ENCODE measurements at regions not wholly inside any gene's neighbourhood (a gene's known extent, or its start where the extent isn't known, plus 50 kb on each side); places are given as distances from the start of the nearest gene placed in this dataset.

DNA sequence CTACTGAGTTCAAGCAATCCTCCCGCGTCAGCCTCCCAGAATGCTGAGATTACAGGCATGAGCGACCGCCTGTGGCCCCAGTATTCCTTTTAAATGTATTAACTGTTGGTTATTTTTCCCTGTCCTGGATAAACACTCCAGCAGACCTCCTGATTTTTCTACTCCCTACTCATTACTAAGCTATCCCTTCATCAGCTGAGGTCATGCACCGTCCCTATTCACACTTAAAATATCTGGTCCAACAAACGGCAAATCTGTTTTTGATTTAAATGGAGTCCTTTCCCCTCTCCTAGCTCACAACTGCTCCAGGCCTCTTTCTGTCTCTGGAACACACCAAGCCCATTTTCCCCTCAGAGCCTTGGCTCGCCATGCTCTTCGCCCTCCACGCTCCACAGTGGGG lies 1003.3 kb upstream of the TMEM132C start:
- no peak for DNase-seq

- DNase-seq = no peak
Observed at GRCh38 chr12:127267128-127267527, 999.8 kb upstream of the TMEM132C start.

DNA sequence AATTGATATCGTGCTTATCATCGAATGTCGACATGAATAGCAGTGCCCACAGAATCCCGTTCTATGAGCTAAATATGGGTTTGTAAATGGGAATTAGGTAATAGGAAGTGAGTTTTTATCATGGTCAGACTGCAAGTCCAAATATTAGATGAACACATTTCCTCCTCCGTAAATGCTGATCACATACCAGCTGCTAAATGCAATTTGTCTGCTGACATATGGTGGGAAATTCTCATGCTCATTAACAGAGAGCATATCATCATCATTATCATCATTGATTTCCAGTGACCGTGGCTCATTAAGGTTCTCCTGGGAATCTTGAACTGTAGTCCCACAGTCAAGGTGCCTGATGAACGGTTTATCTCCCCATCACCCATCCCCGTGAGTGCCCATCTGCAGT lies 998.8 kb upstream of the TMEM132C start:
- DNase-seq = no peak

DNA sequence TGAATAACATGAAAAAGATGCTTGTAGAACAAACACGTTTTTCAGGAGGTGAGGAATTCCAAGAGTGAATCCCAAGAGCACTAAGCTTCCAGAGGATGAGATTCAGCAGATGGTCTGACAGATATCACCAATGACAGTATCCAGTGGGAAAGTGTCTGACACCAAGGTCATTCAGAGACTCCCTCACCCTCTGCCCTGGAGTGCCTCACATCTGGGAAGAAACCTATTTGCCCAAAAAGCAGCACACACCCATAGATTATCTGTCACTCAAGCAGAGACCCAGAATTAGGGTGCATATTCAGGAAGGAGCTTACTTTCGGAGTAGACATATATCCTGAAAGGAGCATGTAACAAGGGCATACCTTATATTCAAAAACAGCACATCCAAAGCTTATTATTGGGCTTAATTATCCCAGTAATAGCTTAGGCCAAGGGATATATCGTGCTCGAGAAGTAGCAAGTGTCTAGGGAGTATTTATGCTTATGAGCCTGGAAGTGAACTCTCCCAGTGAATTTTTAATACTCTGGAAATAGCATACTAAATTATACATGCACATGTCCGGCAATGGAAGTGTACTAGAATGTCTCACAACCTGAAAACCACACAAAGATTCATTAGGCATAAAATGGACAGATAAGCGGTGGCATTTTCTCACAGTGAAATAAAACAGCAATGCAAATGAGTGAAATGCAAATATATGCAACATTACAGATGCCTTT lies 998.1 kb upstream of the TMEM132C start:
- DNase-seq = no peak

GRCh38 chr12:127270193-127270592 lies 996.8 kb upstream of the TMEM132C start:
- no peak for DNase-seq

DNA sequence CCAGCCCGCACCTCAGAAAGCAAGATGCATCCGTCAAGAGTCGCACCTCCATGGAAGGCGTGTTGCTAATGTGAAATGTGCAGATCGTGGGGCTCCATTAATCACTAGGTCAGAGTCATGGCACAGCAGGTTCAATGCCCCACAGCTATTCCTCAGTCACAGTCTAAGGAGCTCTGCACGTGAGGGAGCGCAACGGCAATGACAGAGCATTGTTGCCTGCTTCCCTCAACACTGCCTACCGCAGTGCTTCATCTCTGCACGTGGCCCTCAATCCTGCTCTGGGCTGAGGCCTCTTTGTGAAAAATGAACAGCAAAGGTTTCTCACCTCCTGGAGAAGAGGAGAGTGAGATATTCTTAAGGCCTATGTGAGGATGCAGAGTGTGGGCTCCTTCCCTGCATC lies 995.2 kb upstream of the TMEM132C start:
- no peak for DNase-seq

GRCh38 chr12:127272864-127273263 lies 994.1 kb upstream of the TMEM132C start:
- DNase-seq = no peak

GRCh38 chr12:127273626-127274025 lies 993.3 kb upstream of the TMEM132C start:
- DNase-seq = no peak

- no peak for DNase-seq
Observed at GRCh38 chr12:127275416-127275815, 991.6 kb upstream of the TMEM132C start.

- no peak for DNase-seq
Observed at GRCh38 chr12:127277882-127278281, 989.1 kb upstream of the TMEM132C start.

GRCh38 chr12:127278351-127278750 lies 988.6 kb upstream of the TMEM132C start:
- no peak for DNase-seq

- peak; percentile 65 for DNase-seq
Observed at GRCh38 chr12:127280393-127281275, 986.3 kb upstream of the TMEM132C start.

- DNase-seq = no peak
Observed at GRCh38 chr12:127282786-127283565, 984.0 kb upstream of the TMEM132C start.

- DNase-seq = no peak
Observed at GRCh38 chr12:127284021-127284420, 982.9 kb upstream of the TMEM132C start.

- DNase-seq = no peak
Observed at GRCh38 chr12:127284870-127285431, 982.0 kb upstream of the TMEM132C start.

DNA sequence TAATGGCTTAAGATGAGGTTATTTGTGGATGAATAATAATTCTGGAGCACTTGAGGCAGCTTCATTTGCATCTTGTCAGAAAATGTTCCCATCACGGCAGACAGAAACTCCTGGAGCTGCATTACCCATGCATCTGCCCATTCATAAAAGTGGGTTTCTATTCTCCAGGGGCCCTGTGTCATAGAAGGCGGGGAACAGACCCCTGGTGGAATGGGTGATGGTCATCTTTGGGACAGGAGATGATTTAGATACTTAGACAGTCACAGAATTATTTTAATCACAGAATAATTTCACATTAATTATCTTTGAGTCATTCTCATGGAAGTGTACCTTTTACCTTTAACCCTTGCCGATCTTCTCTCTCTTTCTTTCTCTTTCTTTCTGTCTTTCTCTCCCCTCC lies 980.7 kb upstream of the TMEM132C start:
- DNase-seq = no peak

GRCh38 chr12:127287256-127287655 lies 979.7 kb upstream of the TMEM132C start:
- no peak for DNase-seq

DNA sequence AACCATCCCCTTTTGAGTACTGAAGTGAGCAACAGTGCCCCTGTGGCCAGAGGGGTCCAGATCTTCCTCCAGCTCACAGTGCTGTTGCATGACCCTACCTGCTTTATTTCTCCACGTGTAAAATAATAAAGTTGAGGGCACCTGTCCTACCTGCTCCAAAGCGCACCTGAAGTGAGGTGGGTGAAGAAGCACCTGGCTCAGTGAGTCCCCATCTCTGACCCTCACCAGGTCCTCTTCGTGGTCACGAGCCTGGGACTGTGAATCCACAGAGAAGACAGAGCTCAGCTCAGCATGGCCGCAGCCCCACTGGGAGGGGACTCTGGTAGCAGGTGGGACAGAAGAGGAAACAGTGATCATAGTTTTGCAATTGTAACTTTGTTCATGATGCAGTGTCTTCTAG lies 976.7 kb upstream of the TMEM132C start:
- no peak for DNase-seq

DNA sequence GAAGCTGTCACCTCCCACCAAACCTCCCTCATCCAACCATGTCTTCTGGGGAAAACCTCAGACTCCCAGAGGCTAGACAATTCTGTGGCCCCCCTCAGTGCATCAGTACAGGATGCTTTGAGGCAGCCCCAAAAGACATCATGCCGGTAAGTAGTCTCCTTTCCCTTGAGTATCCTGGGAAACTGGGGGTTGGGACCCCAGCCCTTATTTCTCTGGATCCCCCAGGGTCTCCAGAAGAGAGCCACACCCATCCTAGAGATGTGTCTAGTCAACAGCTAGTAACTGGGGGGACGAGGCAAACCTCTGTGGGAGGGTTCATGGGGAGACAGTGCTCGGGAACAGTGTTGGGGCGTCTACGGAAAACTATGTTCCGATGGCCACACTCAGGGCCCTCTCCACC lies 974.2 kb upstream of the TMEM132C start:
- no peak for DNase-seq

DNA sequence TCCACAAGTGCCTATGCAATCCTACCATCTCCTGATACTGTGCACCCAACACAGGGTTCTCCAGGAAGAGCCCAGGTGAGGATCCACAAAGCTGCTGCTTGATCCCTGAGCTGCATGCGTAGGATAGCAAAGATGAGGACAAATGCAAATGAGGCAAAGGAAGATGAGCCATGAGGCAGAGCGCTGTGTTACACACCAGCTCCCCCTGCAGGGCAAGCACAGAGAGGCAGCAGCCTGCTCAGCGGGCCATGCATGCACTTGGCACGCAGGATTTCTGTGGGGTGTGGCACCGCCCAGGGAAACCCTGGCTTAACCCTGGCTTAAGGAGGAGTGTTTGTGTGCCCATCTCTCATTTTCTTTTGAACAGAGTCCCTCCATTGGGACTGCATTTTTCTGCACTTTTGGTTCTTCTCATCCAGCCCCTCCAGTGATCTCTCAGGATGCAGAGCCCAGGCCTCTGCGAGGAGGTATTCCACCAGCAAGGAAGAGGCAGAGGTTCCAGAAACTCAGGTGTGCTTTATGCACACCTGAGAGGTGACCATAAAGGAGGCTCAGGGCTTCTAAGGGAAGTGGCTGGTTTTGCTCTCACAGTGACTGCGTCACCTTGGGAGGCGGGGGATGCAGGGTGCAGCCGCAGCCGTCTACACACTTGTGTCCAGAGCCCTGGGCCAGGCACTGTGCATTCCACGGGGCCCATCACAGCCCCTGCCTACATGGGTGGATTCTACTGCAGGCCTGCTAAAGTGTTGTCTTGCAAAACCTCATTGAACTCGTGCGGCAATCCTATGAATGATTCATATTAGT lies 973.3 kb upstream of the TMEM132C start:
- DNase-seq = peak; percentile 39

GRCh38 chr12:127294651-127295210 lies 972.2 kb upstream of the TMEM132C start:
- no peak for DNase-seq

GRCh38 chr12:127295630-127296029 lies 971.3 kb upstream of the TMEM132C start:
- DNase-seq = no peak
